ENCODE measurements at regions not wholly inside any gene's neighbourhood (a gene's known extent, or its start where the extent isn't known, plus 50 kb on each side); places are given as distances from the start of the nearest gene placed in this dataset.

DNA sequence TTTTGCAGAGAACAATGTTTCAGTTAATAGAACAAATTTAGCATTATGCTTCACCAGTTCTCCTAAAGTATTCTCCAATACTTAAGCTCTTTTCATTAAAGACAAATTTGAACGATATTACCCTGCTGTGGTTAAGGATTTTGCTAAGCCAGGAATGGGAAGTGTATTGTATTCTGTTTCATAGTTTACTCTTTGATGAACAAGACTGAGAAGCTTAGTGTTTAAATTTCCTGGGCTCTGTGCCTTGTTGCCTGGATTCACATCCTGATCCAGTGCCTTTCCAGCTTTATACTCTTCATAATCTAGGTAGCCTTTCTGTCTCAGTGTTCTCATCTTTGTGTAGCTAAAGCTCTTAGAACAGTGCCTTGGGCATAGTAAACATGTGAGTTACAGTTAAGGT, 58.6 kb upstream of the GLS start:
- TF ChIP-seq, protein P1, sequence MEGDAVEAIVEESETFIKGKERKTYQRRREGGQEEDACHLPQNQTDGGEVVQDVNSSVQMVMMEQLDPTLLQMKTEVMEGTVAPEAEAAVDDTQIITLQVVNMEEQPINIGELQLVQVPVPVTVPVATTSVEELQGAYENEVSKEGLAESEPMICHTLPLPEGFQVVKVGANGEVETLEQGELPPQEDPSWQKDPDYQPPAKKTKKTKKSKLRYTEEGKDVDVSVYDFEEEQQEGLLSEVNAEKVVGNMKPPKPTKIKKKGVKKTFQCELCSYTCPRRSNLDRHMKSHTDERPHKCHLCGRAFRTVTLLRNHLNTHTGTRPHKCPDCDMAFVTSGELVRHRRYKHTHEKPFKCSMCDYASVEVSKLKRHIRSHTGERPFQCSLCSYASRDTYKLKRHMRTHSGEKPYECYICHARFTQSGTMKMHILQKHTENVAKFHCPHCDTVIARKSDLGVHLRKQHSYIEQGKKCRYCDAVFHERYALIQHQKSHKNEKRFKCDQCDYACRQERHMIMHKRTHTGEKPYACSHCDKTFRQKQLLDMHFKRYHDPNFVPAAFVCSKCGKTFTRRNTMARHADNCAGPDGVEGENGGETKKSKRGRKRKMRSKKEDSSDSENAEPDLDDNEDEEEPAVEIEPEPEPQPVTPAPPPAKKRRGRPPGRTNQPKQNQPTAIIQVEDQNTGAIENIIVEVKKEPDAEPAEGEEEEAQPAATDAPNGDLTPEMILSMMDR (IDR thresholded peaks at IDR 0.05; ENCODE audit: insufficient read depth, low read length): no peak
- TF ChIP-seq POLR2AphosphoS5 (IDR thresholded peaks at IDR 0.05; ENCODE audit: low read depth) (no peak), GABPA (IDR thresholded peaks at IDR 0.05; ENCODE audit: low read depth) (no peak), SPI1 (IDR thresholded peaks at IDR 0.05; ENCODE audit: borderline replicate concordance, low read depth) (no peak)
- TF ChIP-seq, protein P2, sequence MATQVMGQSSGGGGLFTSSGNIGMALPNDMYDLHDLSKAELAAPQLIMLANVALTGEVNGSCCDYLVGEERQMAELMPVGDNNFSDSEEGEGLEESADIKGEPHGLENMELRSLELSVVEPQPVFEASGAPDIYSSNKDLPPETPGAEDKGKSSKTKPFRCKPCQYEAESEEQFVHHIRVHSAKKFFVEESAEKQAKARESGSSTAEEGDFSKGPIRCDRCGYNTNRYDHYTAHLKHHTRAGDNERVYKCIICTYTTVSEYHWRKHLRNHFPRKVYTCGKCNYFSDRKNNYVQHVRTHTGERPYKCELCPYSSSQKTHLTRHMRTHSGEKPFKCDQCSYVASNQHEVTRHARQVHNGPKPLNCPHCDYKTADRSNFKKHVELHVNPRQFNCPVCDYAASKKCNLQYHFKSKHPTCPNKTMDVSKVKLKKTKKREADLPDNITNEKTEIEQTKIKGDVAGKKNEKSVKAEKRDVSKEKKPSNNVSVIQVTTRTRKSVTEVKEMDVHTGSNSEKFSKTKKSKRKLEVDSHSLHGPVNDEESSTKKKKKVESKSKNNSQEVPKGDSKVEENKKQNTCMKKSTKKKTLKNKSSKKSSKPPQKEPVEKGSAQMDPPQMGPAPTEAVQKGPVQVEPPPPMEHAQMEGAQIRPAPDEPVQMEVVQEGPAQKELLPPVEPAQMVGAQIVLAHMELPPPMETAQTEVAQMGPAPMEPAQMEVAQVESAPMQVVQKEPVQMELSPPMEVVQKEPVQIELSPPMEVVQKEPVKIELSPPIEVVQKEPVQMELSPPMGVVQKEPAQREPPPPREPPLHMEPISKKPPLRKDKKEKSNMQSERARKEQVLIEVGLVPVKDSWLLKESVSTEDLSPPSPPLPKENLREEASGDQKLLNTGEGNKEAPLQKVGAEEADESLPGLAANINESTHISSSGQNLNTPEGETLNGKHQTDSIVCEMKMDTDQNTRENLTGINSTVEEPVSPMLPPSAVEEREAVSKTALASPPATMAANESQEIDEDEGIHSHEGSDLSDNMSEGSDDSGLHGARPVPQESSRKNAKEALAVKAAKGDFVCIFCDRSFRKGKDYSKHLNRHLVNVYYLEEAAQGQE (IDR thresholded peaks at IDR 0.05; ENCODE audit: insufficient replicate concordance, low read depth): no peak

Data from HL-60 (cell line).